Smooth muscle cell (in vitro differentiated cells): ENCODE measurements at regions not wholly inside any gene's neighbourhood (a gene's known extent, or its start where the extent isn't known, plus 50 kb on each side); places are given as distances from the start of the nearest gene placed in this dataset.

Source experiments
- DNase-seq: peaks from one replicate; lab custom pipeline; 2025; ENCODE audit not compliant: unreplicated experiment; lab: John Stamatoyannopoulos, UW
- H2AFZ ChIP-seq: fragments of 200-600 bp; sonication (generic); 2 replicates; pipeline ENCODE4 v1.6.0; 2016; ENCODE audit warnings: antibody characterized with exemption, low read depth, mild to moderate bottlenecking
- H3F3A ChIP-seq: fragments of 200-600 bp; sonication (generic); 2 replicates; pipeline ENCODE4 v1.6.0; 2017; ENCODE audit warnings: antibody characterized with exemption, low read depth
- H3K27ac ChIP-seq: fragments of 200-600 bp; sonication (generic); 2 replicates; pipeline ENCODE4 v1.5.1; 2016; ENCODE audit warnings: low read depth, mild to moderate bottlenecking
- H3K27me3 ChIP-seq: fragments of 200-600 bp; sonication (generic); 2 replicates; pipeline ENCODE4 v1.6.1; 2016; ENCODE audit warnings: low read depth, mild to moderate bottlenecking
- H3K36me3 ChIP-seq: fragments of 200-600 bp; sonication (generic); 2 replicates; pipeline ENCODE4 v1.5.1; 2016; ENCODE audit warnings: low read depth
- H3K4me1 ChIP-seq: fragments of 200-600 bp; sonication (generic); 2 replicates; pipeline ENCODE4 v1.5.1; 2016; ENCODE audit warnings: low read depth
- H3K4me2 ChIP-seq: fragments of 200-600 bp; sonication (generic); 2 replicates; pipeline ENCODE4 v1.6.0; 2016; ENCODE audit warnings: mild to moderate bottlenecking
- H3K4me3 ChIP-seq: fragments of 200-600 bp; sonication (generic); 2 replicates; pipeline ENCODE4 v1.5.1; 2016; ENCODE audit warnings: mild to moderate bottlenecking
- H3K79me2 ChIP-seq: fragments of 200-600 bp; sonication (generic); 2 replicates; pipeline ENCODE4 v1.6.0; 2016; ENCODE audit warnings: low read depth, mild to moderate bottlenecking
- H3K9ac ChIP-seq: fragments of 200-600 bp; sonication (generic); 2 replicates; pipeline ENCODE4 v1.6.0; 2016; ENCODE audit warnings: low read depth
- H3K9me3 ChIP-seq: fragments of 200-600 bp; sonication (generic); replicated peaks from 2 replicates; pipeline ENCODE4 v1.5.1; 2016; ENCODE audit warnings: low read depth
- H4K20me1 ChIP-seq: fragments of 200-600 bp; sonication (generic); 2 replicates; pipeline ENCODE4 v1.6.0; 2016; ENCODE audit warnings: low read depth
- WGBS: methylation state at CpG from one replicate; pipeline ENCODE4 v1.1.7; 2016; ENCODE audit warnings: low lambda C conversion rate; 5-methylcytosine and 5-hydroxymethylcytosine counted together
- TF ChIP-seq, protein P1 (sequence below): fragments of 200-600 bp; sonication (generic); IDR thresholded peaks from 2 replicates; pipeline ENCODE4 v1.5.1; 2017; ENCODE audit warnings: borderline replicate concordance, mild to moderate bottlenecking, antibody characterized with exemption; ENCODE audit not compliant: insufficient read depth, poor library complexity, severe bottlenecking

DNA sequence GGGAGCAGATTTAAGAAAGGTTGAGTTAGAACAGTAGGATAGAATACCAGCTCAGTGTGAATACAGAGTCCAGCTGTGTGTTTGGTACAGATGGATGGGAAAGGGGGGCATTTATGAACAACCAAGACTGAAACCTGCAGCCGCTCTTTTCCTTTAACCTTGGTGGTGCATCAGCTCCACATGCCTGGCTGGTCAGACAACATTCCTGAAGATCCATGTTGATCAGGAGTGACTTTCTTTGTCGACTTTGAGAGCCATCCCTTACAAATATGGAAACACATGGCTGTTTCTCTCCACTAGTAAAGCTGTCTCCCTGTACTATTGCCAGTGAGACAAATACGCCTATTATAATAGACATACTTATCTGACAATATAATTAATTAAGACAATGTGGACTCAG lies 476.5 kb upstream of the IGFBP3 start:
- Histone ChIP-seq H3K79me2 (no peaks in the 10 kb centered on the region), H3K4me3 (no peak overlapping the region), H3K9ac (no peak overlapping the region), H3K4me1 (no peaks in the 10 kb centered on the region), H2AFZ (no peak overlapping the region), H3K4me2 (no peak overlapping the region), H3K27me3 (no peaks in the 10 kb centered on the region), H3K9me3 (no peaks in the 10 kb centered on the region), H4K20me1 (no peaks in the 10 kb centered on the region), H3K36me3 (peaks cover 3% of the 10 kb centered on the region), H3F3A (no peaks in the 10 kb centered on the region), H3K27ac (no peak overlapping the region)
- DNase-seq: no peak
- 72% methylated on average over 3 of the region's 3 CpGs for WGBS
- TF ChIP-seq, protein P1, sequence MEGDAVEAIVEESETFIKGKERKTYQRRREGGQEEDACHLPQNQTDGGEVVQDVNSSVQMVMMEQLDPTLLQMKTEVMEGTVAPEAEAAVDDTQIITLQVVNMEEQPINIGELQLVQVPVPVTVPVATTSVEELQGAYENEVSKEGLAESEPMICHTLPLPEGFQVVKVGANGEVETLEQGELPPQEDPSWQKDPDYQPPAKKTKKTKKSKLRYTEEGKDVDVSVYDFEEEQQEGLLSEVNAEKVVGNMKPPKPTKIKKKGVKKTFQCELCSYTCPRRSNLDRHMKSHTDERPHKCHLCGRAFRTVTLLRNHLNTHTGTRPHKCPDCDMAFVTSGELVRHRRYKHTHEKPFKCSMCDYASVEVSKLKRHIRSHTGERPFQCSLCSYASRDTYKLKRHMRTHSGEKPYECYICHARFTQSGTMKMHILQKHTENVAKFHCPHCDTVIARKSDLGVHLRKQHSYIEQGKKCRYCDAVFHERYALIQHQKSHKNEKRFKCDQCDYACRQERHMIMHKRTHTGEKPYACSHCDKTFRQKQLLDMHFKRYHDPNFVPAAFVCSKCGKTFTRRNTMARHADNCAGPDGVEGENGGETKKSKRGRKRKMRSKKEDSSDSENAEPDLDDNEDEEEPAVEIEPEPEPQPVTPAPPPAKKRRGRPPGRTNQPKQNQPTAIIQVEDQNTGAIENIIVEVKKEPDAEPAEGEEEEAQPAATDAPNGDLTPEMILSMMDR: no peak

DNA sequence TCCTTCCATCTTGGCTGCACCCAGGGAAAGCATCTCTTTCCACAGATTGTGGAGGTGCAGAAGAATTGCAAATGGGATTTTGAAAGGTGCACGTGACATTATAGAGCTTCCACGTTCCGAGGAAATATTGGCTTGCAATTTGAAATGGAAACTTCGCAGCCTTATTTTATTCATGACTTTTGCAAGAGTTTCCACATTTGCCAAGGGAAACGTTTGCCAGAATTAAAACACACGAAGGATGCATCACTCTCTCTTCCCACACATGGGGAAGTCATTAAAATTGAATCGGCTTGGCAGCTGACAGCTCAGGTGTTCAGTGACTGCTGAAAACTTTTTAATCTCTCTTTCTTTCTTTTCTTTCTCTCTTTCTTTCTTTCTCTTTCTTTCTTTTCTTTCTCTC lies 475.4 kb upstream of the IGFBP3 start:
- no peak overlapping the region for H3K27ac ChIP-seq
- WGBS: 91% methylated on average over 7 of the region's 7 CpGs
- H4K20me1 ChIP-seq: no peaks in the 10 kb centered on the region
- peaks cover under 1% of the 10 kb centered on the region for H3K36me3 ChIP-seq
- H3K4me2 ChIP-seq: no peak overlapping the region
- no peaks in the 10 kb centered on the region for H3K79me2 ChIP-seq
- H3F3A ChIP-seq: peaks cover 4% of the 10 kb centered on the region
- H3K4me3 ChIP-seq: no peak overlapping the region
- no peak for DNase-seq
- H3K27me3 ChIP-seq: no peaks in the 10 kb centered on the region
- H3K4me1 ChIP-seq: no peaks in the 10 kb centered on the region
- H3K9ac ChIP-seq: no peak overlapping the region
- no peaks in the 10 kb centered on the region for H3K9me3 ChIP-seq
- H2AFZ ChIP-seq: no peak overlapping the region
- TF ChIP-seq, protein P1: no peak

DNA sequence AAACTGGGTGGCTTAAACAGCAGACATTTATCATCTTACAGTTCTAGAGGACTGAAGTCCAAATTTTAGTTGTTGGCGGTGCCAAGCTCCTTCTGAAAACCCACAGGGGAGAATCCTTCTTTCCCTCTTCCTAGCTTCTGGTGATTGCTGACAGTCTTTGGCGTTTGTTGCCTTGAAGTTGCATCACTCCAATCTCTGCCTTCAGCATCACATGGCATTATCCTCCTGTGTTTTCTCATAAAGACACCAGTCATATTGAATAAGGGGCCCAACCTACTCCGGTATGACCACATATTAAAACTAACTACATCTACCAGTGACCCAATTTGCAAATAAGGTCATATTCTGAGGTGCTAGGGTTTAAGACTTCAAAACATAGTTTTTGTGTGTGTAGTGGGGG lies 472.1 kb upstream of the IGFBP3 start:
- DNase-seq: no peak

More for the DNA sequence above, 472.1 kb upstream of the IGFBP3 start:
- no peak overlapping the region for H3K9ac ChIP-seq
- H3K4me1 ChIP-seq: no peaks in the 10 kb centered on the region
- H3F3A ChIP-seq: peaks cover 12% of the 10 kb centered on the region
- no peaks in the 10 kb centered on the region for H3K79me2 ChIP-seq
- H4K20me1 ChIP-seq: no peaks in the 10 kb centered on the region
- no peak overlapping the region for H3K27ac ChIP-seq
- no peaks in the 10 kb centered on the region for H3K27me3 ChIP-seq
- no peaks in the 10 kb centered on the region for H3K9me3 ChIP-seq
- H3K4me2 ChIP-seq: no peak overlapping the region
- WGBS: 67% methylated on average over 3 of the region's 3 CpGs
- no peak overlapping the region for H3K4me3 ChIP-seq
- no peaks in the 10 kb centered on the region for H3K36me3 ChIP-seq
- TF ChIP-seq, protein P1: no peak
- no peak overlapping the region for H2AFZ ChIP-seq
